GM23338 (cell line): ENCODE measurements at regions not wholly inside any gene's neighbourhood (a gene's known extent, or its start where the extent isn't known, plus 50 kb on each side); places are given as distances from the start of the nearest gene placed in this dataset.

Source experiments
- ATAC-seq: fragments of 200-7000 bp; cut with Tn5 transposase; 3 replicates; pipeline ENCODE4 v1.9.1; 2020
- DNase-seq: peaks from one replicate; pipeline ENCODE4 v3.0.0-alpha.2; 2015; ENCODE audit warnings: low spot score
- H2AFZ ChIP-seq: fragments of 200-600 bp; sonication (generic); 2 replicates; pipeline ENCODE4 v1.8.0; 2016; ENCODE audit warnings: antibody characterized with exemption, mild to moderate bottlenecking, moderate library complexity
- H3F3A ChIP-seq: fragments of 200-600 bp; sonication (generic); replicated peaks from 2 replicates; pipeline ENCODE4 v1.8.0; 2017; ENCODE audit warnings: antibody characterized with exemption, mixed run types, low read depth
- H3K27ac ChIP-seq: fragments of 200-600 bp; sonication (generic); 2 replicates; pipeline ENCODE4 v1.6.1; 2016; ENCODE audit warnings: low read depth
- H3K27me3 ChIP-seq: fragments of 200-600 bp; sonication (generic); 2 replicates; pipeline ENCODE4 v1.8.0; 2016; ENCODE audit warnings: mild to moderate bottlenecking, mixed run types, moderate library complexity; ENCODE audit not compliant: insufficient read depth
- H3K36me3 ChIP-seq: fragments of 200-600 bp; sonication (generic); 2 replicates; pipeline ENCODE4 v1.8.0; 2016; ENCODE audit warnings: mild to moderate bottlenecking; ENCODE audit not compliant: insufficient read depth
- H3K4me1 ChIP-seq: fragments of 200-600 bp; sonication (generic); 2 replicates; pipeline ENCODE4 v1.8.0; 2016; ENCODE audit warnings: mild to moderate bottlenecking, moderate library complexity; ENCODE audit not compliant: insufficient read depth
- H3K4me2 ChIP-seq: fragments of 200-600 bp; sonication (generic); 2 replicates; pipeline ENCODE4 v1.7.1; 2017; ENCODE audit warnings: mixed run types
- H3K4me3 ChIP-seq: fragments of 200-600 bp; sonication (generic); 2 replicates; pipeline ENCODE4 v1.6.1; 2016; ENCODE audit warnings: mixed run types
- H3K79me2 ChIP-seq: fragments of 200-600 bp; sonication (generic); replicated peaks from 2 replicates; pipeline ENCODE4 v1.8.0; 2017; ENCODE audit warnings: mild to moderate bottlenecking; ENCODE audit not compliant: insufficient read depth
- H3K9me2 ChIP-seq: fragments of 200-600 bp; sonication (generic); 2 replicates; pipeline ENCODE4 v1.8.0; 2017; ENCODE audit not compliant: insufficient read depth
- H4K20me1 ChIP-seq: fragments of 200-600 bp; sonication (generic); replicated peaks from 2 replicates; pipeline ENCODE4 v1.8.0; 2017; ENCODE audit warnings: mild to moderate bottlenecking; ENCODE audit not compliant: insufficient read depth
- H3K27ac Mint-ChIP-seq: 2 replicates; pipeline ENCODE4 v1.8.0; 2020; ENCODE audit warnings: inconsistent platforms, mild to moderate bottlenecking, moderate library complexity, mixed read lengths
- H3K27me3 Mint-ChIP-seq: 3 replicates; pipeline ENCODE4 v1.8.0; 2022; ENCODE audit warnings: low read depth, mild to moderate bottlenecking, moderate library complexity, mixed read lengths, inconsistent platforms; ENCODE audit not compliant: insufficient read depth, poor library complexity
- H3K36me3 Mint-ChIP-seq: 3 replicates; pipeline ENCODE4 v1.8.0; 2021; ENCODE audit warnings: low read depth, mild to moderate bottlenecking, inconsistent platforms, moderate library complexity, mixed read lengths
- H3K4me1 Mint-ChIP-seq: 3 replicates; pipeline ENCODE4 v1.8.0; 2020; ENCODE audit warnings: mild to moderate bottlenecking, inconsistent platforms, mixed read lengths
- H3K4me3 Mint-ChIP-seq: 3 replicates; pipeline ENCODE4 v1.8.0; 2021; ENCODE audit warnings: moderate library complexity, mild to moderate bottlenecking, inconsistent platforms, mixed read lengths
- H3K9me3 Mint-ChIP-seq: 3 replicates; pipeline ENCODE4 v1.8.0; 2020; ENCODE audit warnings: moderate library complexity, mild to moderate bottlenecking, inconsistent platforms, mixed read lengths
- CREB1 ChIP-seq: fragments of 250-450 bp; sonication (Bioruptor Pico); IDR thresholded peaks from 2 replicates; pipeline ENCODE4 v1.5.0; 2020; ENCODE audit warnings: low read depth, mild to moderate bottlenecking, moderate library complexity
- CTCF ChIP-seq, 2 experiments: fragments of 200-600 bp in 1 of 2; sonication (generic) in 1 of 2; conservative IDR thresholded peaks; 2 replicates each; pipeline versions ENCODE4 v1.5.1 to v1.6.1; 2016 to 2017; ENCODE audit warnings: antibody characterized with exemption in 2 of 2, low read depth in 2 of 2, mild to moderate bottlenecking in 2 of 2, moderate library complexity in 1 of 2
- JUNB ChIP-seq: IDR thresholded peaks from one replicate; pipeline ENCODE4 v1.6.1; 2016; ENCODE audit warnings: antibody characterized with exemption; ENCODE audit not compliant: unreplicated experiment
- REST ChIP-seq: IDR thresholded peaks from one replicate; pipeline ENCODE4 v1.6.1; 2018; ENCODE audit warnings: antibody characterized with exemption; ENCODE audit not compliant: unreplicated experiment
- ZNF114 ChIP-seq: fragments of 250-450 bp; sonication (Bioruptor Pico); IDR thresholded peaks from 2 replicates; pipeline ENCODE4 v1.5.0; 2020; ENCODE audit warnings: mild to moderate bottlenecking, moderate library complexity
- ZNF331 ChIP-seq: fragments of 250-450 bp; sonication (Bioruptor Pico); IDR thresholded peaks from 2 replicates; pipeline ENCODE4 v1.5.0; 2020; ENCODE audit warnings: low read depth, mild to moderate bottlenecking, moderate library complexity
- ZNF462 ChIP-seq: fragments of 250-450 bp; sonication (Bioruptor Pico); IDR thresholded peaks from 2 replicates; pipeline ENCODE4 v1.5.0; 2020; ENCODE audit warnings: mild to moderate bottlenecking, moderate library complexity

GRCh38 chr1:59025201-59025600 lies 241.4 kb upstream of the JUN start:
- Histone ChIP-seq H4K20me1 (no peaks in the 10 kb centered on the region), H2AFZ (no peak overlapping the region), H3K27ac (no peak overlapping the region), H3K36me3 (no peaks in the 10 kb centered on the region), H3K9me2 (peaks cover 3% of the 10 kb centered on the region; the same call in 1 of the 2 replicates), H3K79me2 (no peaks in the 10 kb centered on the region), H3F3A (no peaks in the 10 kb centered on the region), H3K4me1 (no peaks in the 10 kb centered on the region), H3K4me3 (no peak overlapping the region), H3K4me2 (no peak overlapping the region), H3K27me3 (no peaks in the 10 kb centered on the region)
- no peak overlapping the region for H3K4me3 Mint-ChIP-seq
- H3K27me3 Mint-ChIP-seq: peaks cover 5% of the 10 kb centered on the region
- H3K36me3 Mint-ChIP-seq: no peaks in the 10 kb centered on the region
- DNase-seq: no peak
- H3K4me1 Mint-ChIP-seq: peaks cover 6% of the 10 kb centered on the region
- no peaks in the 10 kb centered on the region for H3K9me3 Mint-ChIP-seq
- ATAC-seq: no peak
- H3K27ac Mint-ChIP-seq: 0 out of 2 replicates have a peak overlapping the region, but pooled peaks have one; percentile 30
- TF ChIP-seq JUNB (no peak), CTCF (conservative IDR thresholded peaks at IDR 0.05; ENCODE audit: low read depth in 2 of 2) (no peak), REST (no peak), CREB1 (CRISPR knock-in tag) (no peak), ZNF331 (CRISPR knock-in tag) (no peak), ZNF462 (CRISPR knock-in tag) (no peak), ZNF114 (CRISPR knock-in tag) (no peak)
